Endothelial cell (in vitro differentiated cells): ENCODE measurements at regions not wholly inside any gene's neighbourhood (a gene's known extent, or its start where the extent isn't known, plus 50 kb on each side); places are given as distances from the start of the nearest gene placed in this dataset.

Experiments
- DNase-seq: peaks from one replicate; pipeline ENCODE4 v3.0.0; 2021; ENCODE audit warnings: low spot score
- H3K27ac Mint-ChIP-seq: one replicate; pipeline ENCODE4 v1.8.0; 2021; ENCODE audit warnings: mixed read lengths, inconsistent platforms; ENCODE audit not compliant: unreplicated experiment
- H3K27me3 Mint-ChIP-seq: one replicate; pipeline ENCODE4 v1.8.0; 2021; ENCODE audit warnings: mild to moderate bottlenecking, moderate library complexity, mixed read lengths, inconsistent platforms; ENCODE audit not compliant: unreplicated experiment
- H3K36me3 Mint-ChIP-seq: one replicate; pipeline ENCODE4 v1.8.0; 2021; ENCODE audit warnings: mild to moderate bottlenecking, low read depth, mixed read lengths, inconsistent platforms; ENCODE audit not compliant: unreplicated experiment
- H3K4me1 Mint-ChIP-seq: one replicate; pipeline ENCODE4 v1.8.0; 2021; ENCODE audit warnings: mild to moderate bottlenecking, mixed read lengths, inconsistent platforms; ENCODE audit not compliant: unreplicated experiment
- H3K4me3 Mint-ChIP-seq: one replicate; pipeline ENCODE4 v1.8.0; 2021; ENCODE audit warnings: mild to moderate bottlenecking, mixed read lengths, inconsistent platforms; ENCODE audit not compliant: unreplicated experiment
- H3K9me3 Mint-ChIP-seq: one replicate; pipeline ENCODE4 v1.8.0; 2021; ENCODE audit warnings: mixed read lengths, inconsistent platforms; ENCODE audit not compliant: unreplicated experiment
- CTCF ChIP-seq: fragments of 200-600 bp; sonication (generic); IDR thresholded peaks from one replicate; pipeline ENCODE4 v1.5.0; 2021; ENCODE audit warnings: antibody characterized with exemption; ENCODE audit not compliant: unreplicated experiment

- Mint-ChIP-seq H3K36me3 (no peaks in the 10 kb centered on the region), H3K27me3 (no peaks in the 10 kb centered on the region)
- DNase-seq: no peak
Observed at GRCh38 chr13:39881887-39882286, 226.4 kb downstream of the COG6 start.

GRCh38 chr13:39884166-39884565, 228.7 kb downstream of the COG6 start:
- Mint-ChIP-seq H3K4me1 (peaks cover 5% of the 10 kb centered on the region), H3K27ac (no peak overlapping the region), H3K4me3 (no peak overlapping the region), H3K9me3 (peaks cover 11% of the 10 kb centered on the region), H3K36me3 (no peaks in the 10 kb centered on the region), H3K27me3 (no peaks in the 10 kb centered on the region)
- DNase-seq: no peak
- TF ChIP-seq CTCF: no peak

More at GRCh38 chr13:39881887-39882286, 226.4 kb downstream of the COG6 start:
- no peak overlapping the region for H3K4me3 Mint-ChIP-seq
- no peak overlapping the region for H3K27ac Mint-ChIP-seq
- no peak for TF ChIP-seq CTCF
- H3K4me1 Mint-ChIP-seq: peaks cover 5% of the 10 kb centered on the region
- H3K9me3 Mint-ChIP-seq: peaks cover 11% of the 10 kb centered on the region

- Mint-ChIP-seq H3K4me1 (peaks cover under 1% of the 10 kb centered on the region), H3K27ac (no peak overlapping the region), H3K36me3 (no peaks in the 10 kb centered on the region), H3K9me3 (peaks cover 11% of the 10 kb centered on the region), H3K4me3 (no peak overlapping the region), H3K27me3 (no peaks in the 10 kb centered on the region)
- no peak for DNase-seq
- no peak for TF ChIP-seq CTCF
Observed at GRCh38 chr13:39886336-39886735, 230.9 kb downstream of the COG6 start.

- no peak for TF ChIP-seq CTCF
- H3K36me3 Mint-ChIP-seq: no peaks in the 10 kb centered on the region
- H3K4me3 Mint-ChIP-seq: no peak overlapping the region
- no peaks in the 10 kb centered on the region for H3K4me1 Mint-ChIP-seq
- H3K27me3 Mint-ChIP-seq: no peaks in the 10 kb centered on the region
- H3K9me3 Mint-ChIP-seq: peaks cover 11% of the 10 kb centered on the region
- no peak overlapping the region for H3K27ac Mint-ChIP-seq
- no peak for DNase-seq
Observed at GRCh38 chr13:39887387-39887786, 231.9 kb downstream of the COG6 start.

GRCh38 chr13:39888865-39889810, 233.7 kb downstream of the COG6 start:
- no peak overlapping the region for H3K27ac Mint-ChIP-seq
- no peak for TF ChIP-seq CTCF

More at GRCh38 chr13:39888865-39889810, 233.7 kb downstream of the COG6 start:
- no peak for DNase-seq
- Mint-ChIP-seq H3K4me1 (peaks cover 13% of the 10 kb centered on the region), H3K9me3 (peaks cover 2% of the 10 kb centered on the region), H3K4me3 (no peak overlapping the region), H3K36me3 (no peaks in the 10 kb centered on the region), H3K27me3 (no peaks in the 10 kb centered on the region)
